Mesenchymal stem cell (in vitro differentiated cells and primary cell): ENCODE measurements at regions not wholly inside any gene's neighbourhood (a gene's known extent, or its start where the extent isn't known, plus 50 kb on each side); places are given as distances from the start of the nearest gene placed in this dataset.

Experiments
- DNase-seq: peaks from one replicate; pipeline ENCODE4 v3.0.0-alpha.2; 2013
- H2AFZ ChIP-seq: one replicate; pipeline ENCODE4 v1.6.1; 2013; ENCODE audit warnings: low read depth, mild to moderate bottlenecking, control low read depth, inconsistent platforms, low read length, moderate library complexity
- H2AK5ac ChIP-seq: 2 replicates; pipeline ENCODE4 v1.6.1; 2013; ENCODE audit warnings: low read length, moderate library complexity, mild to moderate bottlenecking, inconsistent platforms; ENCODE audit not compliant: severe bottlenecking
- H2BK120ac ChIP-seq: one replicate; pipeline ENCODE4 v1.6.1; 2013; ENCODE audit warnings: low read depth, mild to moderate bottlenecking, inconsistent platforms, low read length, moderate library complexity
- H2BK12ac ChIP-seq, 2 experiments: one replicate each; pipeline ENCODE4 v1.6.1; 2013; ENCODE audit warnings: inconsistent platforms in 2 of 2, low read length in 2 of 2, mild to moderate bottlenecking in 2 of 2, moderate library complexity in 2 of 2, control low read depth in 1 of 2
- H2BK15ac ChIP-seq: one replicate; pipeline ENCODE4 v1.6.1; 2013; ENCODE audit warnings: mild to moderate bottlenecking, low read depth, inconsistent platforms; ENCODE audit not compliant: poor library complexity, severe bottlenecking
- H2BK5ac ChIP-seq: 2 replicates; pipeline ENCODE4 v1.6.1; 2013; ENCODE audit warnings: low read depth, mild to moderate bottlenecking, low read length, control low read depth, inconsistent platforms; ENCODE audit not compliant: poor library complexity, severe bottlenecking
- H3K14ac ChIP-seq, 2 experiments: one replicate each; pipeline ENCODE4 v1.6.1; 2013; ENCODE audit warnings: inconsistent platforms in 2 of 2, low read length in 2 of 2, control low read depth in 1 of 2, mild to moderate bottlenecking in 1 of 2, moderate library complexity in 1 of 2
- H3K18ac ChIP-seq, 2 experiments: one replicate each; pipeline ENCODE4 v1.6.1; 2013; ENCODE audit warnings: inconsistent platforms in 2 of 2, low read length in 2 of 2, control low read depth in 1 of 2, low read depth in 1 of 2, mild to moderate bottlenecking in 1 of 2
- H3K23ac ChIP-seq, 2 experiments: one replicate each; pipeline ENCODE4 v1.6.1; 2013; ENCODE audit warnings: inconsistent platforms in 2 of 2, low read length in 2 of 2, mild to moderate bottlenecking in 2 of 2, moderate library complexity in 2 of 2, control low read depth in 1 of 2
- H3K27ac ChIP-seq: 2 replicates; pipeline ENCODE4 v1.5.1; 2013; ENCODE audit warnings: mild to moderate bottlenecking, moderate library complexity, low read length, control low read depth, inconsistent platforms; ENCODE audit not compliant: poor library complexity, severe bottlenecking
- H3K27me3 ChIP-seq, 2 experiments: 2 replicates each; pipeline versions ENCODE4 v1.6.1 to v1.7.0; 2013; ENCODE audit warnings: low read length in 2 of 2, mild to moderate bottlenecking in 2 of 2, moderate library complexity in 2 of 2, control low read depth in 1 of 2, inconsistent platforms in 1 of 2; ENCODE audit not compliant: control insufficient read depth in 1 of 2, insufficient read depth in 1 of 2
- H3K36me3 ChIP-seq, 2 experiments: 2 replicates each; pipeline versions ENCODE4 v1.6.1 to v1.7.0; 2013; ENCODE audit warnings: low read length in 2 of 2, control low read depth in 1 of 2, inconsistent platforms in 1 of 2, low read depth in 1 of 2, mild to moderate bottlenecking in 1 of 2; ENCODE audit not compliant: insufficient read depth in 2 of 2, control insufficient read depth in 1 of 2
- H3K4ac ChIP-seq, 2 experiments: one replicate each; pipeline ENCODE4 v1.6.1; 2013; ENCODE audit warnings: inconsistent platforms in 2 of 2, low read length in 2 of 2, mild to moderate bottlenecking in 2 of 2, moderate library complexity in 2 of 2, control low read depth in 1 of 2, low read depth in 1 of 2
- H3K4me1 ChIP-seq: 2 replicates; pipeline ENCODE4 v1.6.1; 2013; ENCODE audit warnings: low read depth, low read length, control low read depth; ENCODE audit not compliant: control insufficient read depth, insufficient read depth
- H3K4me2 ChIP-seq: 2 replicates; pipeline ENCODE4 v1.6.1; 2013; ENCODE audit warnings: low read length, mild to moderate bottlenecking, inconsistent platforms; ENCODE audit not compliant: poor library complexity, severe bottlenecking
- H3K4me3 ChIP-seq, 2 experiments: 2 replicates each; pipeline versions ENCODE4 v1.5.1 to v1.7.0; 2013; ENCODE audit warnings: low read length in 2 of 2, mild to moderate bottlenecking in 2 of 2, control low read depth in 1 of 2, low read depth in 1 of 2; ENCODE audit not compliant: insufficient read depth in 1 of 2
- H3K79me1 ChIP-seq: replicated peaks from 2 replicates; pipeline ENCODE4 v1.6.1; 2013; ENCODE audit warnings: mild to moderate bottlenecking, control low read depth, low read length, inconsistent platforms; ENCODE audit not compliant: poor library complexity, severe bottlenecking
- H3K9ac ChIP-seq: 2 replicates; pipeline ENCODE4 v1.7.0; 2013; ENCODE audit warnings: mild to moderate bottlenecking, low read length, moderate library complexity
- H3K9me3 ChIP-seq: 2 replicates; pipeline ENCODE4 v1.7.0; 2013; ENCODE audit warnings: mild to moderate bottlenecking, low read length; ENCODE audit not compliant: control insufficient read depth
- H4K8ac ChIP-seq: one replicate; pipeline ENCODE4 v1.6.1; 2013; ENCODE audit warnings: inconsistent platforms, mild to moderate bottlenecking, low read length, moderate library complexity
- H4K91ac ChIP-seq: one replicate; pipeline ENCODE4 v1.6.1; 2013; ENCODE audit warnings: mild to moderate bottlenecking, low read length, inconsistent platforms
- WGBS: methylation state at CpG from one replicate; pipeline ENCODE4 v1.1.7; 2013; ENCODE audit warnings: mixed read lengths; 5-methylcytosine and 5-hydroxymethylcytosine counted together

DNA sequence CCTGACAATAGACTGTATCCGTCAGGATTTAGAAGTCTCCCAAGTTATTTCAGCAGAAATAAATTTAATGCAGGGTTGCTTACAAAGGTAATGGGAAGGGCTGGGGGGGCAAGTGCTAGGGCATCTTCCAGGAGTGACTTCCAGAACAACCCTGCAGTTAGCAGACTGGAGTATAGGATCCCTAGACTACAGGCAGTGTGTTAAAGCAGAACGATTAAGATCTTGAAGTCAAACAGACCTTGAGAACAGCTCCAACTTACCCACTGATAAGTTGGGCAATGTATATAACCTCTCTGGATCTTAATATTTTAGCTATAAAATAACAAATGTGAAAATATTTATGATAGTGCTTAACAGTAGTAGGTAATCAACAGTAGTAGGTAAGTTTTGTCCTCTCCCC is 113.6 kb upstream of the LIFR start:
- no peak overlapping the region for H4K91ac ChIP-seq
- peak overlapping the region in 1 of 2 experiments; percentile 7 for H3K18ac ChIP-seq
- no peak overlapping the region for H2AFZ ChIP-seq
- H2BK5ac ChIP-seq: no peak overlapping the region
- H2BK120ac ChIP-seq: no peak overlapping the region
- no peaks in the 10 kb centered on the region for H3K27me3 ChIP-seq
- no peak overlapping the region for H2BK15ac ChIP-seq
- H2BK12ac ChIP-seq: no peak overlapping the region
- H3K23ac ChIP-seq: no peak overlapping the region
- H3K36me3 ChIP-seq: no peaks in the 10 kb centered on the region
- H3K9ac ChIP-seq: no peak overlapping the region
- no peak overlapping the region for H3K14ac ChIP-seq
- H3K79me1 ChIP-seq: no peaks in the 10 kb centered on the region
- no peak overlapping the region for H3K27ac ChIP-seq
- H2AK5ac ChIP-seq: no peak overlapping the region
- H3K4ac ChIP-seq: no peak overlapping the region
- whole genome bisulfite sequencing: 100% methylated on average over 1 of the region's 2 CpGs
- no peak overlapping the region for H4K8ac ChIP-seq
- no peak overlapping the region for H3K4me3 ChIP-seq
- no peaks in the 10 kb centered on the region for H3K4me1 ChIP-seq
- no peaks in the 10 kb centered on the region for H3K9me3 ChIP-seq
- H3K4me2 ChIP-seq: no peak overlapping the region
- DNase-seq: no peak

GRCh38 chr5:38670878-38671277 is 114.4 kb upstream of the LIFR start:
- 86% methylated on average over 1 of the region's 1 CpG for WGBS
- no peak overlapping the region for H4K91ac ChIP-seq

DNA sequence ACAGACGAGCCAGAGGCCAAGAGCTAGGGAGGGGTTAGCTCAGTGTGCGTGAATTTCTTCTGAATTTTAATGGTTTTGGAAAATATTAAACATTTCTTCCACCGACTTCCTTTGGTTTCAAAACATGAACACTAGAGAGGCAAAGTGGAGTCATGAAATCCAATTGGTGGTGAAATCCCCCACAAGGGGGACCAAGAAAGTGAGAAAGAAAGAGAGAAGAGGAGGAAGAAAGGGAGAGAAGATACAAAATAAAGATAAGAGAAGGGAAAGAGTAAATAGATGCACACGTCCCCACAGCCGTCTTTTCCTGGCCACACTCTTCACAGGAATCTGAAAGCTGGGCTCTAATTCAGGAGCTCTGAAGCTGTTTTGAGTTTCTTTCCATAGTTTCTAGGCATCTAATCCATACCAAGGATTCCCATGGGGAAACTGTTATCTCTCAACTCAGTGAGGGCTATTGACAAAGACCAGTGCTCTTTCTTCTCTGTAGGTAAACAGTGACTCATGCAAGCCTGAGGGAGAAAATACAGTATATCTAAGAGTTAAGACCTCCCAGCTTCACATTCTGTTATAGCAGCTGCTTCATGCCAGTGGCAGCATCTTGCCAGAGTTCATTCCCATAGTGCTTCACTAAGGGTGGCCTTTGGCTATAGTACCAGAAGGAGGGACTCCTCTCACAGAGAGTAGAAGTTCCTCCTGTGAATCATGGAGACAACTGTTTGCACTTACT is 115.8 kb upstream of the LIFR start:
- Histone ChIP-seq H3K4me3 (no peak overlapping the region), H3K18ac (peak overlapping the region; percentile 78 to 81), H3K4me1 (no peaks in the 10 kb centered on the region), H3K36me3 (no peaks in the 10 kb centered on the region), H3K23ac (no peak overlapping the region), H3K4me2 (no peak overlapping the region), H2BK120ac (peak overlapping the region; percentile 73), H3K14ac (no peak overlapping the region), H3K9ac (no peak overlapping the region), H3K9me3 (no peaks in the 10 kb centered on the region), H3K79me1 (no peaks in the 10 kb centered on the region), H3K27ac (no peak overlapping the region), H2BK5ac (no peak overlapping the region), H2AFZ (no peak overlapping the region), H2BK15ac (peak overlapping the region; percentile 19), H4K8ac (peak overlapping the region; percentile 81), H4K91ac (peak overlapping the region; percentile 72), H3K27me3 (peaks cover 0 to 3% of the 10 kb centered on the region in 2 experiments), H2BK12ac (peak overlapping the region; percentile 3 to 76), H3K4ac (peak overlapping the region in 1 of 2 experiments; percentile 96), H2AK5ac (no peak overlapping the region)
- peak; percentile 89 for DNase-seq
- WGBS: 45% methylated on average over 4 of the region's 5 CpGs

More at GRCh38 chr5:38670878-38671277, 114.4 kb upstream of the LIFR start:
- peak; percentile 64 for DNase-seq
- no peaks in the 10 kb centered on the region for H3K79me1 ChIP-seq
- H2BK5ac ChIP-seq: no peak overlapping the region
- H3K23ac ChIP-seq: no peak overlapping the region
- no peak overlapping the region for H4K8ac ChIP-seq
- H2AFZ ChIP-seq: no peak overlapping the region
- H3K9ac ChIP-seq: no peak overlapping the region
- H3K9me3 ChIP-seq: no peaks in the 10 kb centered on the region
- no peak overlapping the region for H2AK5ac ChIP-seq
- H3K4me3 ChIP-seq: no peak overlapping the region
- peak overlapping the region in 1 of 2 experiments; percentile 10 for H2BK12ac ChIP-seq
- no peak overlapping the region for H3K4ac ChIP-seq
- no peak overlapping the region for H2BK120ac ChIP-seq
- no peak overlapping the region for H3K14ac ChIP-seq
- no peaks in the 10 kb centered on the region for H3K27me3 ChIP-seq
- no peak overlapping the region for H2BK15ac ChIP-seq
- no peaks in the 10 kb centered on the region for H3K36me3 ChIP-seq
- H3K27ac ChIP-seq: no peak overlapping the region
- H3K4me2 ChIP-seq: no peak overlapping the region
- H3K18ac ChIP-seq: peak overlapping the region in 1 of 2 experiments; percentile 14
- no peaks in the 10 kb centered on the region for H3K4me1 ChIP-seq

DNA sequence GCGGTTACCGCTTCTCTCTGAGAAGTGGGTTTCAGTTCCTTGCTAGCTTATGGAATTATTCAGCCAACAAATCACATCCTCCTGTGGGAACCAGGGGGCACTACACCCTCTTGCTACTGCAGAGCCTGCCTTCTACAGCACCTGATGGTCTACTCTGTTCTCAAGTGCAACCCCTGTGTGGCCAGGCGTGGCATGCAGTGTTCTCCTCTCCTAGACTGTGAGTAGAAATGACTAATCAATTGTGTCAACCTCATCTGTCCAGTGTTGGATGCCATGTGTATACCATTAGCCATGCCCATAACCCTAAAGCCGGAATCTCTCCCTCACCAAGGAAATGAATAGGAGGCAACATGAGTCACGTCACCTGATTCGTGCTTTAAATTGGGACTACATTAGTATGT is 117.2 kb upstream of the LIFR start:
- Histone ChIP-seq H2BK15ac (no peak overlapping the region), H2AK5ac (no peak overlapping the region), H3K4me1 (no peaks in the 10 kb centered on the region), H2AFZ (no peak overlapping the region), H3K23ac (no peak overlapping the region), H3K4me2 (no peak overlapping the region), H3K18ac (peak overlapping the region; percentile 3 to 33), H3K27ac (no peak overlapping the region), H3K79me1 (no peaks in the 10 kb centered on the region), H4K91ac (peak overlapping the region; percentile 70), H3K36me3 (no peaks in the 10 kb centered on the region), H3K14ac (no peak overlapping the region), H3K27me3 (peaks cover 0 to 3% of the 10 kb centered on the region in 2 experiments), H3K9me3 (no peaks in the 10 kb centered on the region), H4K8ac (no peak overlapping the region), H3K4ac (no peak overlapping the region), H2BK120ac (no peak overlapping the region), H3K9ac (no peak overlapping the region), H2BK5ac (no peak overlapping the region), H3K4me3 (no peak overlapping the region), H2BK12ac (peak overlapping the region in 1 of 2 experiments; percentile 57)
- no peak for DNase-seq
- 95% methylated on average over 6 of the region's 6 CpGs for WGBS
